Myocyte (in vitro differentiated cells): ENCODE measurements at regions not wholly inside any gene's neighbourhood (a gene's known extent, or its start where the extent isn't known, plus 50 kb on each side); places are given as distances from the start of the nearest gene placed in this dataset.

Experiments
- DNase-seq: peaks from one replicate; pipeline ENCODE4 v3.0.0-alpha.2; 2012; ENCODE audit warnings: low read depth

DNA sequence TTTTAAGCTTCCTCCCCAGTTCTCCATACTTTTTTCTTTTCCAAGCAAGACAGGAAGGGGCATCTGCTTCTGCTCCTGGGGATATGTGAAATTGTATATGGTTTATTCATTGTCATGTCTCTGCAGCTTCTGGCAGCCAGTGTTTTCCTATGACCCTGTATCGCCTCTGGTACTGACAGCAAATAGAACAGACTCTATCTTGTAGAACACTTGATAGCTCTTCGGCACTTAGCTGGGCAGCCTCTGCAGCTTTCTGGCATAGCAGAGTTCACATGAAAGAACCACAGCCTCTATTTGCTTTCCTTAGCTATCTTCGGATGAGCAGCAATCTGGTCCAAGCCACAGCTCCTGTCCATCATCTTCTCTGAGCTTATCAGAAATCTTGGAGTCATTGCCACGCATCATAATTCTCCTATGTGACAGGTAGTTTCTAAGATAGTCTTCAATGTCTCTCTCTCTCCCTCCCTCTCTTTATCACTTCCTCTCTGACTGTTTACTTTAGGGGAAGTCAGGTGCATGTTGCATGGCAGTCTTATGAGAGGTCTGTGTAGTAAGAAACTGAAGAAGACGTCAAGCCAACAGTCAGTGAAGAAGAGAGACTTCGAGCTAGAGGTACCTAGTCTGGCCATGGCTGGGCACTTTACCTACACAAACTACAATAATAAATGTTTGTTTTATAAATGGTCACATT is 627.7 kb upstream of the CDH2 start:
- no peak for DNase-seq

DNA sequence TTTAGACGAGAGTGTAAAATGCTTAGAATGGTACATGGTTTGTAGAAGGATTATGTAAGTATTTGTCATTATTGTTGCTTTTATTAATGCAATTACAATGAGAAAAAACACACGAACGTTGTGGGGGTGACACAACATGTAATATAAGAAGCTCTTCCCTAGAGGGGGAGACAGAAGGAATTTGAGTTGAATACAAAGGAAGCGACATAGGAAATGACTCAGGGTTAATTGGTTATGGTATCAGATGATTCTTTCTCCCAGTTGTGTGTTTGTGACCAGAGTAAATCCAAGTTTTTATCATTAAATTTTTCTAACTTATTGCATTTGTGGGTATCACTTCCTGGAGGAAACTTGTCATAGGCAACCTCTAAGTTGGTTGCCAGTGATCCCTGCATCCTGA is 625.6 kb upstream of the CDH2 start:
- no peak for DNase-seq

DNA sequence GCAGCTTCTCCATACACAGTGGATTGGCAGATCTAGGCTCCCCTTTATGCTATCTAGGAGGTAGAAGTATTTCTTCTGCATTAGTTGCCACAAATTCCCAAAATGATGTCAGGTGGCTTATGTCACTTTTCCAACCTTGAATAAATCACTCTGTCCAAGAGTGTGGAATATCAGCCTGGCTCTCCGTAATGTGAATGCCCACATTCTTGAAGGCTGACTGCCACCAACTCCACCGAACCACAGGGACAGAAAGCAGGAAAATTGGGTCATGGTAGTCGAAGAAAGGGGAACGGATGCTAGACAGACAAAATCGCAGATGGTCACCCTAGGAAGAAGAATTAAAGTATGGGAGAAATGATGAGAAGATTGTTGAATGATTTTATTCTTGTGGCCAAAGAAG is 624.9 kb upstream of the CDH2 start:
- peak; percentile 22 for DNase-seq

DNA sequence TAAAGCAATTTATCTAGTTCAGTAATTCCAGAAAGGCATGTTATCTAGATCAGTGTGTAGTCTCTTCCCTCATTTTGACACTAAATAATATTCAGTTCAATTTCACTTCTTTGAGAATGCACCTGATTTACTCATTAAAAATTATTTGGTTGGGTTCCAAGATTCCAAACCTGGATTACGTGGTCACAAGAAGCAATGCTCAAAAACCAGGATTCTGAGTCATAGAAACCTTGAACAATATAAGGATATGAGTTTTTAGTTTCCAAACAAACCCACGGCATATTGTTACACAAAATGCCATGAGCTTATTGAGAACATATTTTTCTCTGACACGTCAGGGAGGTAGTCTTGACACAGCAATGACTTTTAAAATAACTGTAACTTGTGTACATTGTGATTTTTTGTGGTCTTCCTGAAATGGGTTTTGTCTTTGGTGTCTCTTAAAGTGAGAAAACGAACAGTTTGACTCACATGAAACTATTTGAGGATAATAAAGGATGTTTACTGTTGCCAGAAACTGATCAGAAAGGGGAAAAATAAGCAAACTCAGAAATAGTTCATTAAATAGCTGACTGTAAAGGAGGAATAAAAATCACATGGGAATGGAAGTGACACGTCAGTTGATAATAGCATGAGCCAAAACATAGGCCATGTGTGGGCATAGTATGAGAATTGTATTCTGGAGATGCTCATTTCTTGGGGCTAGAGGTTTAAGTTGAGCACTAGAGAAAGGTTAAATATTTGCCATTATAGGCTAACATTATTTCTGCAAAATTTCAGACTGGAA is 617.7 kb upstream of the CDH2 start:
- DNase-seq: peak; percentile 10

DNA sequence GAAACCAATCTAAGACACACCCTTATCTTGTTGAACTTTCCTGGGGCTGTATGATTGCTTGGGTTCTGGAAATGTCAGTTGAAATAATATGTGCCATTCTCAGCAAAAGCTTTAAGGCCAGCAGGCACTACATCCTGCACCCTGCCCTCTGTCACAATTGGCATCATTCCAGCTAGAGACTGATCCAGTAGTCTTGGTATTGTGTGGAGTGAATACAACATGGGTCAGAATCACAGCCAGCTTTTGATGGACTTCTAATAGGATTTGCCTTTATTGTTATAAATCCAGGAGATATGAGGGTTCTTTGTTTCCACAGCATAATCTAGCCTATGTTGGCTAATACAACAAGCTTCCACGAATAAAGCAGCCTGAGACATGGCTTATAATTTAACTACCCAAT is 617.0 kb upstream of the CDH2 start:
- DNase-seq: no peak

DNA sequence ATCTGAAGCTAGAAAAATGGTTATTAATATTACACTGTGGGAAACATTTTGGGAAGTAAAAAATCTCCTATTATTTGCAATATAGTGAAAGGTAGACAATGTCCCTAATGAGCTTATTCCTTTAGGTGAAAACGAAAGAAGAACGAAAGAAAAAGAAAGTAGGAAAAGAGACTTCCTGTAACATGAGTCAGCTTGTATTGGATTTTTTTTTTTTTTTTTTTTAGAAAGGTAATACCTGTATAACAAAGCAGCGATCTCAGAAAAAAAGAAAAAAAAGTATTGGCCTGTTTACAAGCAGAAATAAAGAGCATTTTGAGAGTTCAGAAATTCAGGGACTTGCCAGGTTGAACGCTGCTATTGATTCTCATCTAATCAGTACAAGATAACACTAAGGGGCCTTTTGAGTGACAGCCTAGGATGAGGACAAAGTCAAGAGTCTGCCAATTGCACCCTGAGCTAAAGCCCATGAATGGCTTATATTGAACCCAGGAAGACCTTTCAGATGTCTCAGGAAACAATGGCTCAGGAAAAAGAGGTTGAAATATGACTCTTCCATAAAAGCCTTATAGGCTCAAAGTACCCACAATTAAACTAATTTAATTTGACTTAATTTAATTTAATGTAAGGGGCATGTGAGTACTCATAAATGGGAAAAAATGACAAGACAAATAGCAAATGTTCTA is 615.6 kb upstream of the CDH2 start:
- DNase-seq: no peak

DNA sequence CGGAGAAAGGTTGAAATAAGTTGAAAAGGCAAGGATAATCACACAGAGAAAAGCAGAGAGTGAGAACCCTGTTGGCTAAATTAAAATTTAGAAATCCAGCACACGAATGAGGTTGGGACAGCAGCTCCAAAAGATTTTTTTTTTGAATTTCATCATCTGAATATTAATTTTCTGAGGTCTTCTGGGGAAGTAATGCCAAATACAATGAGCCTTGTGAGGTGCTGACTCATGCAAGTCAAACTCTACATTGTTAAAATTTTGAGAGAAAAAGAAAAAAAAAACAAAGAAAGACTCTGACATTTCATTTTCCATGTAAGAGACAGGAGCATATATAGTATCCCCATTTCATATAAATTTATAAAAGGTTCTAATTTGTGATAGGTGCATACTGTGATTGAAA is 614.2 kb upstream of the CDH2 start:
- DNase-seq: no peak

DNA sequence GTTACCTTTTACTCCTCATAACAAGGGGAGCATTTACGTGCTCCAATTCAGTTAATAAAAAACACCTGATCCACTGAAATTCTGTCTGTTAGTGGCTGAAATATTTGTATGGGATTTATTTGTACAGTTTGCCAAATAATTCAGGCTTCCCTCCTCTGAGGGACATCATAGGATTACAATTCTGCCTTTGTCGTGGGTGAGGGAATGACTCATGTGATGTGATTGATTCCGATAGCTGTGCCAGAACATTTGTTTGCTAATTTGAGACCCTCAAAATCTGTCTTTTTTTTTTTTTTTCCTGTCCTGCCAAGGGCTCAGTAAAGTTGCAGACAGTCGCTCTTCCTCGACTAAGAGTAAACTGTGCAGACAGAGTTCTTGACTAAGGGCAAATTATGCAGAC is 612.6 kb upstream of the CDH2 start:
- no peak for DNase-seq

DNA sequence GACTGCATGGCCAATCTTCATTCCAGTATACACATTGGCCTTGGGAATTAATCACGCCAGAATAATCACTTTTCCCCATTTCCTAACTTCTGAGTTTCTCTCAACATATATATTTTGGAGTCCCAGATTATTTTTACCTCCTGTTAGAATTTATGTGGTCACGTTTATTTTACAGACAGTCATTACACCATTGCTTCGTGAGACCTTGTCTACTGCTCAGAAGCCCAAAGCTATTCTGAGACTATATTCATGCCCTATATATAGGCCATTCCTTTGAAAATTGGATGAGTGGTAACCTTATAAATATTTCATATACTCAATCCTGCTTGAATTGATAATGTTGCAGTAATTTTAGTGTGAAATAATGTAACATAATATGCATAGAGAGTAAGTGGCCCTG is 610.0 kb upstream of the CDH2 start:
- no peak for DNase-seq

DNA sequence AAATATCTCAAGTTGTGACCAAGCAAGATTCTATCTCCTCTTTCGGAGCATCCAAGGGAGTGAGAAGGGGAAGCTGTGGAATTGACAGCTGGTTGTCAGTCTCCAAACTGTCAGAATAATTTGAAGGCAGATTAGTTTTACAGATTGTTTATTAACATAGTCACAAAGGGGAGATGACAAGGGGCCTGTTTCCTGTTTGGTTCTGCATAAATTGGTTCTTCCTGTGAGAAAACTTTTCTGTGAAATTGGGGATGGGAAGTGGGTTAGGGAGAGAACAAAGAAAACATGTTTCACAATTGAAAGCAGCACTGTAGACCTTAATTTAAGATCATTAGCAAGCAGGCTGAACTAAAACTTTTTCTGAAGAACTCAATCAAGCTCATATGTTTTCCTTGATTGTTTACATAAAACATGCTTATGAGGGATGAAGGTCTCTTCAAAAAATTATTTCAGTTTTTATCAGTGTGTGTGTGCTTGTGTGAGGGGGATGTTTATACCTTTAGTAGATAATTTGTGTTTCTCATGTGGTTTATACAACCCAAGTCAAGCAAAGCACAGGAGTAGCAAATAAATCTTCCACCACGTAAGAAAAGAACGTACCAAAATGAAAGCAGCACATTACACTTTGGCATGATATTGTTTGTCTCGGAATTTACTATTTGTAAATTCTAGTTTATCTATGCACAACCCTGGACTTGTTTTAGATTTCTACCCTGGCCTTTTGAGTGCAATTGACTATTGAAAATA is 604.9 kb upstream of the CDH2 start:
- no peak for DNase-seq

DNA sequence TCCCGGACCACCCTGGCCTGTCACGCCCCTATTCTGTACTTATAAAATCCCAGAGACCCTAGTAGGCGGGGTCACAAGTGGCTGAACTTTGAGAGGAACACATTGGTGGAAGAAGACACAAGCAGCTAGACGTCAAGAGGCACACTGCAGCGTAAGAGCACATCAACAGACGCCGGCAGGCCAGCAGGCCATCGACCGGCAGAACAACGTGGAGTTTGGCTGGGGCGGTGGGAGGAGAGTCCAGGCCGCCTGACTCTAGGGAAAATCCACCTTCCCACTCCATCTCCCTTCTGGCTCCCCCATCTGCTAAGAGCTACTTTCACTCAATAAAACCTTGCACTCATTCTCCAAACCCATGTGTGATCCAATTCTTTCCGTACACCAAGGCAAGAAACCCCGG is 601.8 kb upstream of the CDH2 start:
- no peak for DNase-seq

DNA sequence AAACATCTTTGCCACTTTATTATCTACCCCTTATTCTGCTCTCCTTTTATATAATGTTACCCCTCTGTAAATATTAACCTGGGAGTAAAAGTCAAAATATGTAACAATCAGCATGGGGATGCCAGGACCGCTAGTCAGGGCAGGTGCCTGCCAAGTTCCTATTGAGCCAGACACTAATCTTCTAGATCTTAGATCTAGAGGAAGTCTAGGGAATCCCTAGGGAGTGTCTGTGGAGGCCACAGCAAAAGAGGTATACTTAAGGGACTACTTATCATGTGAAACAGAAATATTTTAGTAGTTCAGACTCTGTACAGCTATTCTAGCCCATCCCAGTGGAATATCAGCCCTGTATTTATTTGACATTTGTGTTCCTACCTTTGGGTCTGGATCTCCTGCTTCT is 600.8 kb upstream of the CDH2 start:
- DNase-seq: no peak

DNA sequence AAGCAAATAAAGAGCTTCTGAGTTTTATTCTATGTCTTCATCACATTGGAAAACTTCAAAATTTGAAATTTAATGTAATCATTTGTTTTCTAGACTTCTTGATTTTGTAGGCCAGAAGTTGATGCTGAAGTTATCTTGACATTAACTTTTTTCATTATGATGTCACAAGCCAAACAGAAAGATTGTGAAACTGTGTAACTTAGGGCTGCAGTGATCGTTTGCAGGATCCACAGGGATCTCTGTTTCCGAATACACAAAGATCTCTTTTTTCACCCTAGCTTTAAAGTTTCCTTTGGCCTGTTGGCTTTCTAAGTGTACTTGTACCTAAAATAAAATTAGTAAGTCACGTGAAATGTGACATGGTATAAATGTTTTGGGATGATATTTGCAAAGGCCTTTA is 594.9 kb upstream of the CDH2 start:
- DNase-seq: no peak

DNA sequence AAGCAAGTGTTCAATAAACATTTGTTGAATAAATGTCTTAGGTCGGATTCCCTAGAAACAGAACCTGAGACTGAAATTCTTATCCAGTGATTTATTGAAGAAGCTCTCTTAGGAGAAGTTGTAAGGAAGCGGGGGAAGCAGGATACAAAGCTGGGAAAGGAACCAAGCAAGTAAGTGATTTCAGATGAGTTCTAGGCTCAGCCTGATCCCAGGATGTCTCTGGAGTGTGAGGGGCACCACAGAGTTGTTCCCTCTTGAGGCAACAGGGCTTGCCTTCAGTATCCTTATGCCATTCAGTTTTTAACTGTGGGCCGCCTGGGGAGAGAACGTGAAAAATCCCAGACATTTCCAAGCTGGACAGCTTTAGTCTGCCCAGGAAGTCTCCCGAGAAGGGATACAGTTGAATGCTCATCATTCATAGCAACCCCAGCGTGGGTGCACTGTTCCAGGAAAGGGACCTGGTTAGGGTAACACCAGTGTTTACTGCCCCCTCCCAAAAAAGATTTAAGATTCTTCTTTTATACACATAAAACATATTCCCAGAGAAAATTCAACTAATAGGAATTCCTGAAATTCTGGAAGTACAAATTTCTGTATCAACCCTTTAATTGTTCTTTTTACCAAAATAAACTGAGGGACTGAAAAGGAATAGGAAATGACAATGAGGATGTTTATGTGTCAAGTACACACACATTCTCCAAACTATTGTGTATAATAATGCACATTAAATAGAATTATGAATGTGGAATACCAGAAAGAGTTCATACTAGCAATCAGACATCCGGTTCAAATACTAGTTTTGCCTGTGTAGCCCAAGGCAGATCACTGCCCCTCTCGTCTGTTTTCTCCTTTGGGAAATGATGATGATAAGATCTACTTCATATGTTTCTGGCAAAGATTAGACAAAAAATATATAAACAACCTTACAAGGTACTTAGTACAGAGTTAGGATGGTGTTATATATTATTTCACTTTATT is 592.1 kb upstream of the CDH2 start:
- no peak for DNase-seq

DNA sequence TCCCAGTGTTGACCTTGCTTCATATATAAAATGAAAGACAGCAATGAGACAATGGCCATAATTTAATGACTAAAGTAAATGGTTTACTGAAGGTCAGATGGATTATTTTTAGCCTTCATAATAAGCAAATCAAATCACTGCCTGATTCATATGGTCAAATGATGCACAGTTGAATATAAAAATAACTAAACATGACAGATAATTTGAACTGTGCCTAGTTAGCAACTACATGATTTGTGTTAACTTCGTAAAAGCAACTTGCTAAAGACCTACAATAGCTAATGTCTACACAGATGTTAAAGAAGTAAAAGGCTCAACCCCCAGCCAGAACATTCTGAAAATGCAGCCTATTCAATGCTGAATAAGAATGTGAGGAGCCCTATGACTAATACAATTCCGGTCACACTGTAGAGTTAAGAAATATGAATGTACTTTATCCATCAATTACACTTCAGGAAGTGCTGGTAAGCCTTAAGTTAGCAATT is 590.8 kb upstream of the CDH2 start:
- DNase-seq: peak; percentile 25

DNA sequence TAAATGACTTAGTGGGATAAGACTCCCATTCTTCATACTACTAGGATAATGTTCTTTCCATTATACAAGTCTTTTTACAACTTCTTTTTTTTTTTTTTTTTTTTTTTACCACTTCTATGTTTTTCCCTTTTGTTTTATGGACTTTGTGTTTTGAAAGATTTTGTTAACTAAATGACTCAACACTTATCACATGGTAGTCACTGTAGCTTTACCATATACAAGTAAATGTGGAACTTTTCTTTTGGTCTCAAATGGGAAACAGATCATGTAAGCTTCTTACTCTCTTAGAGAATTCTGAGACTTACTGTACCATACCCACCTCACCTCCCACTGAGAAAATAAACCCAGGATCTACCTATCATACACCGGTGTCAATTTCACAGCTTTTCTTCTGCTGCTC is 590.3 kb upstream of the CDH2 start:
- no peak for DNase-seq

DNA sequence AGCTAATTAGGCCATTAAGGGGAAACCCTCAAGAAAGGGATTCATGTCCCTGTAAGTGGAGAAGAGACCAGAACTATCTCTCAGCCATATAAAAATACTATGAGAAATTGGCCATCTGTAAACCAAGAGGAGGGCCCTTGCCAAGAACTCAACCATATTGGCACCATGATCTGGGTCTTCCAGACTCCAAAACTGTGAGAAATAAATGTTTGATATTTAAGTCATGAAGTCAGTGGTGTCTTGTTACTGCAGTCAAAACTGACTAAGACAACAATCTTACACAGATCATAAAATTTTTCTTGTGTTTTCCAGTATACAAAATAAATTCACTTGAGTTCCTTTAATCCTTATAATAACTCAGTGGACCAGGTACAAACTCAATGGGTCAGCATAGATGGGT is 589.8 kb upstream of the CDH2 start:
- no peak for DNase-seq

DNA sequence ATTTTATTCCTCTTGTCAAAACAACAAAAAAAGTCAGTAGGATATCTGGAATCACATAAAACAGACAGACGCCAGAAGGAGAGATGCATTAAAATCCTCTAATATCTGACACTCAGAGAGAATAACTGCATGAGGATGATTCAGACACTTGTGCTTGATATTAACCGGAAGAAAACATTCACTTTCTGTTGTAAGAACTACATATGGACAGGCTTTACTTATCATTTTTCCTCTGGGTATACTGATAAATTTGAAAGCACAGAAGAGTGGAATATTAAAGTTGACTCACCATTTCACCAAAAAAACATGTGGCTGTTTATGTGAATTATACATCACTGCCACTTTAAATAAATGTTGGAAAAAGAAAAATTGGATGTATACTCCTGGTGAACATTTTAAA is 589.1 kb upstream of the CDH2 start:
- DNase-seq: no peak

DNA sequence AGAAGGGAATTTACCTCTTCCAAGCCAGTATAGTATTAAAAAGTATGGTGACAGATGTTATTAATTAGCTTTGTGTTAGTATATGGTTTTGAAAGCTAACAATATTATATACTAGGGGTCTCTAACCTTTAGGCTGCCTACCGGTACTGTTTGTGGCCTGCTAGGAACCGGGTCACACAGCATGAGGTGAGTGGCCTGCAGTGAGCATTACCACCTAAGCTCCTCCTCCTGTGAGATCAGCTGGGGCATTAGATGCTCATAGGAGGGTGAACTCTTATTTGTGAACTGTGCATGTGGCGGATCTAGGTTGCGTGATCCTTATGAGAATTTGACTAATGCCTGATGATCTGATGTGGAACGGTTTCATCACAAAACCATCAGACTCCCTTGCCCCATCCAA is 583.4 kb upstream of the CDH2 start:
- DNase-seq: no peak

DNA sequence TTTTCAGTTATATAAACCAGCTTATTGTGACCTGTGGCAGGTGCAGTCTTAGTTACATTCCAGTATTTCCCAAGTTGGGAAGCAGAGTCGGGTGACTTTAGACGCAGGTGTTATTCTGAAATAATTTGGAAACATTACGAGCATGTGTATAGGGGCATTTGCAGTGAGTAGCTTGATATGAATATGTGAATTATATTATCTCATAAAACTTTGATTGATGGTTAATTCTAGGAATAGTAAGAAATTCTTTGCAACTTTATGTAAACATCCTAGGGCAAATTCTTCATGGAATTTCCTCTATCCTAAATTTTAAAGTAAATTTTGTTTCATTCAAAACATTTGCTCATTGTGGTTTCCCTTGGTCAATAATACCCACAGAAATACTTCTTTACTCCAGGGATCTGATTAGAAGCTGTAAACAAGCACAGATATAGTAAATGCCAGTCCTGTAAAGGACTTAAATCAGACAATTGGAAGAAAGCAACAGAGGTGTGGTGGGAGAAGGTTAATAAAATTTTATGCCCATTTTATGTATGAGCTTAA is 580.6 kb upstream of the CDH2 start:
- DNase-seq: no peak
